Heart right ventricle (tissue), 16 donors: ENCODE measurements at regions not wholly inside any gene's neighbourhood (a gene's known extent, or its start where the extent isn't known, plus 50 kb on each side); places are given as distances from the start of the nearest gene placed in this dataset.

Source experiments
- ATAC-seq, 8 donors: fragments of 200-7000 bp; cut with Tn5 transposase; one replicate each; pipeline ENCODE4 v1.9.1; 2020; ENCODE audit warnings: mild to moderate bottlenecking in 8 of 8, moderate library complexity in 8 of 8, moderate number of reproducible peaks in 1 of 8
- DNase-seq, 2 donors: peaks; one replicate each; pipeline ENCODE4 v3.0.0-alpha.2; 2020
- H3K27ac ChIP-seq, 10 donors: fragments of 200-600 bp; sonication (generic) in 2 of 10; one replicate each; pipeline versions ENCODE4 v1.5.0 to v1.8.0; 2020 to 2022; ENCODE audit warnings: mild to moderate bottlenecking in 3 of 10
- H3K27me3 ChIP-seq, 7 donors: fragments of 200-600 bp; one replicate each; pipeline ENCODE4 v1.8.0; 2021 to 2022; ENCODE audit warnings: mild to moderate bottlenecking in 2 of 7
- H3K36me3 ChIP-seq, 9 donors: fragments of 200-600 bp; sonication (generic) in 1 of 9; one replicate each; pipeline versions ENCODE4 v1.5.0 to v1.8.0; 2020 to 2022; ENCODE audit warnings: mild to moderate bottlenecking in 2 of 9
- H3K4me1 ChIP-seq, 9 donors: fragments of 200-600 bp; sonication (generic) in 1 of 9; one replicate each; pipeline versions ENCODE4 v1.5.0 to v1.8.0; 2020 to 2022; ENCODE audit warnings: mild to moderate bottlenecking in 4 of 9
- H3K4me3 ChIP-seq, 10 donors: fragments of 200-600 bp; sonication (generic) in 2 of 10; one replicate each; pipeline versions ENCODE4 v1.5.0 to v1.8.0; 2020 to 2022; ENCODE audit warnings: mild to moderate bottlenecking in 7 of 10, moderate library complexity in 2 of 10
- H3K9me3 ChIP-seq, 11 donors: fragments of 200-600 bp in 10 of 11; sonication (generic) in 2 of 11; one replicate each; pipeline versions ENCODE4 v1.5.0 to v1.8.0; 2013 to 2022; ENCODE audit warnings: mild to moderate bottlenecking in 2 of 11, control low read depth in 1 of 11, moderate library complexity in 1 of 11
- WGBS, 2 donors: extraction: QIAGEN DNeasy Blood & Tissue Kit; methylation state at CpG; one replicate each; pipeline ENCODE4 v1.1.7; 2013; ENCODE audit warnings: inconsistent platforms in 1 of 2; 5-methylcytosine and 5-hydroxymethylcytosine counted together
- intact Hi-C, 10 donors: fragments of 100-400 bp; cut with DNase I; formaldehyde crosslinking; loops; one replicate each; pipeline versions ENCODE4 v1.11.1 to v1.14.2; 2022
- TF ChIP-seq, protein P1 (sequence below), 9 donors: fragments of 200-600 bp; sonication (generic) in 2 of 9; IDR thresholded peaks; one replicate each; pipeline versions ENCODE4 v1.5.0 to v1.8.0; 2021 to 2022; ENCODE audit warnings: antibody characterized with exemption in 9 of 9, mild to moderate bottlenecking in 5 of 9, moderate library complexity in 1 of 9
- donor health status: Arrhythmogenic right ventricular cardiomyopathy.
- donor health status: ischemic (EF 13 %, LVEDD 7.1; RV severe dilation, severe dysfunction).
- donor health status: healthy with polysubstance abuse.
- donor health status: DM: no; HTN: yes; CAD: no.
- donor health status: DM: no; HTN: no; CAD: no.
- donor health status: ischemic (EF 25% LVEDD 6.9; RV normal size, moderate dysfunction).
- donor health status: ischemic (EF 25% LVEDD 5.7; RV mildly dilated, moderate dysfunction).
- donor health status: healthy.
- donor health status: DM: yes; HTN: yes; CAD: no.
- donor health status: Ischemic cardiomyopathy.
- donor health status: ischemic (EF 35%, LVEDD 5.7; RV mildly dilated, moderate dysfunction).
- donor health status: nonischemic (EF 11% LVEDD 7.7; RV severe dilation, severe dysfunction).
- donor health status: DM: yes; HTN: yes; CAD: no.
- donor health status: PGD.
- donor health status: ischemic (EF 29% LVEDD 5.4; RV normal size, mild dysfunction).
- donor health status: nonischemic (EF 23%, LVEDD 6.1; RV moderate dilation, normal function).

DNA sequence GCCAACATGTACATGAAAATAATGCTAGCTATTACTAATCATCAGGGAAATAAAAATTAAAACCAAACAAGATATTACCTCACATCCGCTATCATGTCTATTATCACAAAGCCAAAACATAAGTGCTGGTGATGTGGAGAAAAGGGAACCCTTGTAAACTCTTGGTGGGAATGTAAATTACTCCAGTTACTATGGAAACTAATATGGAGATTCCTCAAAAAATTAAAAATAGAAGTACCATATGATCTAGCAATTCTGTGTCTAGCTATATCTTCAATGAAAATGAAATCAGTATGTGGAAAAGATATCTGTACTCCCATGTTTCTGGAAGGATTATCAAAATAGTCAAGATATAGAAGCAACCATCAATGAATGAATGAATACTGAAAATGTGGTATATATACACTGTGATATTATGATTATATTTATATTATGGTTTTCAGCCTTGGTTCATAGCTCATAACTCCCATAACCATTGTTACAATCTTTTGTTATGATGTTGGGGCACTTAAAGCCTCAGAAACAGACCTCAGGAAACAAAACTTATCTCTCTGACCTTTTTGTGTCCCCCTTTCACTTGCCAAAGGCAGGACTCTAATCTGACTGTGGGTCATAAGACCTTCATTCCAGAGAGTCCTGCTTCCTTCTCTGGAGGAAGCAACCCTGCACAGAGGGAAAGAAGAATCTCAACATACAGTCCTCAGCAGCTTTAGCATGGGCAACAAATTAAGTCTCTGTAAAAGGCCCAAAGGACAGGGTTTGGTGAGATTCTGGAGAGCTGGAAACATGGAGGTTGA is 933.2 kb downstream of the ADGRL3 start:
- H3K4me1 ChIP-seq = peaks cover 0 to 7% (median 0%) of the 10 kb centered on the region in 9 donors
- peaks cover 0 to 26% (median 4%) of the 10 kb centered on the region in 11 donors for H3K9me3 ChIP-seq
- peak overlapping the region in 9 of 10 donors; percentile 31 to 58 (median 47) for H3K4me3 ChIP-seq
- H3K36me3 ChIP-seq = no peaks in the 10 kb centered on the region
- H3K27me3 ChIP-seq = no peaks in the 10 kb centered on the region
- DNase-seq = peak in 1 of 2 donors; percentile 32
- peak overlapping the region; percentile 65 to 93 (median 83) for H3K27ac ChIP-seq
- 80% methylated on average over 1 of the region's 1 CpG for WGBS, 2 donors
- intact Hi-C loops = no loop called here
- ATAC-seq = peak; percentile 70 to 93 (median 90)
- TF ChIP-seq, protein P1, sequence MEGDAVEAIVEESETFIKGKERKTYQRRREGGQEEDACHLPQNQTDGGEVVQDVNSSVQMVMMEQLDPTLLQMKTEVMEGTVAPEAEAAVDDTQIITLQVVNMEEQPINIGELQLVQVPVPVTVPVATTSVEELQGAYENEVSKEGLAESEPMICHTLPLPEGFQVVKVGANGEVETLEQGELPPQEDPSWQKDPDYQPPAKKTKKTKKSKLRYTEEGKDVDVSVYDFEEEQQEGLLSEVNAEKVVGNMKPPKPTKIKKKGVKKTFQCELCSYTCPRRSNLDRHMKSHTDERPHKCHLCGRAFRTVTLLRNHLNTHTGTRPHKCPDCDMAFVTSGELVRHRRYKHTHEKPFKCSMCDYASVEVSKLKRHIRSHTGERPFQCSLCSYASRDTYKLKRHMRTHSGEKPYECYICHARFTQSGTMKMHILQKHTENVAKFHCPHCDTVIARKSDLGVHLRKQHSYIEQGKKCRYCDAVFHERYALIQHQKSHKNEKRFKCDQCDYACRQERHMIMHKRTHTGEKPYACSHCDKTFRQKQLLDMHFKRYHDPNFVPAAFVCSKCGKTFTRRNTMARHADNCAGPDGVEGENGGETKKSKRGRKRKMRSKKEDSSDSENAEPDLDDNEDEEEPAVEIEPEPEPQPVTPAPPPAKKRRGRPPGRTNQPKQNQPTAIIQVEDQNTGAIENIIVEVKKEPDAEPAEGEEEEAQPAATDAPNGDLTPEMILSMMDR (IDR thresholded peaks at IDR 0.05) = no peak

DNA sequence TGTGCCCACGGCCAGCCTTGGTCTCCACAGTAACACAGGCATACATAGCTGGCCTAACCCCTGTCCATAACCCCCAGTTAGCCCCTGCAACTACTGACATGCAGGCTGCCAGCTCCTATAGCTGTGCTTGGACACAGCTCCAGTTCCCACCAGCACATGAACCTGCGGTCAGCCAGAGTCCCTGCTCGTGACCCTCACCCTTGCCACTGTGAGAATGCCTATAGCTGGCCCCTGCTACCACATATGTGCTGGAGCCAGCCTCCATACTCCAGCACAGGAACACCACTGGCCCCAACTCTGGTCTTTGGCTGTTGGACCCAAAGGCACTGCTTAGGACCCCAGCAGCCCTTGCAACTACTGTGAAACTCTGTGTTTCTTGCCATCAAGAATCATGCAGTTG is 930.9 kb downstream of the ADGRL3 start:
- Histone ChIP-seq H3K4me3 (no peak overlapping the region), H3K4me1 (peaks cover 0 to 12% (median 0%) of the 10 kb centered on the region in 9 donors), H3K27ac (no peak overlapping the region), H3K9me3 (peaks cover 0 to 26% (median 4%) of the 10 kb centered on the region in 11 donors), H3K36me3 (no peaks in the 10 kb centered on the region), H3K27me3 (no peaks in the 10 kb centered on the region)
- intact Hi-C loops = no loop called here
- ATAC-seq = no peak
- TF ChIP-seq, protein P1 (IDR thresholded peaks at IDR 0.05) = no peak
- no peak for DNase-seq
- 70 to 81% methylated on average over 3 of the region's 3 CpGs for WGBS, 2 donors

DNA sequence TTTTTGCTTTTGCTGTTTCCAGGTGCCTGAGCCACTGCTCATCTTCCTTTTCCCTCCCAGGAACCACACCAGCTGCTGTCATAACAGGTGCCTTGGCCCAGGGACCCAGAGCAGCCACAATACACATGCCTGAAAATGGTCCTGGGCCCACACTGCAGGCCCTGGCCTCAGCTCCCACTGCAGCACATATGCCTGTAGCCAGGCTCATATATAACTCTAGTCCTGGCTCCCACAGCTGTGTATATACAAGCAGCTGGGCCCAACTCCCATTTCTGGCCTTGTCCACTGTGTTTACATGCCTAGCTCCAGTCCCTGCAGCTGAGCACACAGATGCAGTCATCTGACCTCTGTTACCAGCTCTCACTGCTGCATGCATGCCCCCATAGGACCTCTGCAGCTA is 930.5 kb downstream of the ADGRL3 start:
- H3K27ac ChIP-seq = no peak overlapping the region
- intact Hi-C loops = no loop called here
- H3K36me3 ChIP-seq = no peaks in the 10 kb centered on the region
- peaks cover 0 to 26% (median 4%) of the 10 kb centered on the region in 11 donors for H3K9me3 ChIP-seq
- ATAC-seq (no peak), DNase-seq (no peak)
- TF ChIP-seq, protein P1 (IDR thresholded peaks at IDR 0.05) = no peak
- H3K4me1 ChIP-seq = peaks cover 0 to 16% (median 0%) of the 10 kb centered on the region in 9 donors
- no peak overlapping the region for H3K4me3 ChIP-seq
- no peaks in the 10 kb centered on the region for H3K27me3 ChIP-seq

DNA sequence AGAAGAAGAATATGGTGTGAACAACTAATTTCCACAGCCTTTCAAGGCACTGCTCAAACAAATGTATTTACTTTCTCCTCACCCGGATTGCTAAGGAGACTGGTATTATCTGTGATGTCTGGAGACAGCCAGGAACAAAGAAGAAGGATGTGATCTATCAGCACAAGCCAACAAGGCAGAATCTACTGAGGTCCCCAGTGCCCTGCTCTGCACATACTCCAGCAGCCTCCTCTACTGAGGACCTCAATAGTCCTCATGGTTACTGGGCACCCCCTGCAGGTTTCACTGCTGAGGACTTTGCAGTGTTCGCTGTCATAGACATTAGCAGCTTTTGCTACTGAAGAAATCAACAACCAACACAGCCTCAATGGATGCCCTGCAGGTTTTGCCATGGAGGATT is 930.1 kb downstream of the ADGRL3 start:
- intact Hi-C loops = no loop called here
- Histone ChIP-seq H3K4me1 (peaks cover 0 to 16% (median 0%) of the 10 kb centered on the region in 9 donors), H3K27ac (no peak overlapping the region), H3K36me3 (no peaks in the 10 kb centered on the region), H3K9me3 (peaks cover 0 to 26% (median 4%) of the 10 kb centered on the region in 11 donors), H3K27me3 (no peaks in the 10 kb centered on the region), H3K4me3 (no peak overlapping the region)
- ATAC-seq = no peak
- WGBS, 2 donors = 71 to 72% methylated on average over 2 of the region's 2 CpGs
- TF ChIP-seq, protein P1 (IDR thresholded peaks at IDR 0.05) = no peak
- DNase-seq = no peak
